ENCODE measurements at regions not wholly inside any gene's neighbourhood (a gene's known extent, or its start where the extent isn't known, plus 50 kb on each side); places are given as distances from the start of the nearest gene placed in this dataset.

- DNase-seq, result no peak
Observed at GRCh38 chr9:90007516-90008440, 403.0 kb downstream of the GADD45G start.

DNA sequence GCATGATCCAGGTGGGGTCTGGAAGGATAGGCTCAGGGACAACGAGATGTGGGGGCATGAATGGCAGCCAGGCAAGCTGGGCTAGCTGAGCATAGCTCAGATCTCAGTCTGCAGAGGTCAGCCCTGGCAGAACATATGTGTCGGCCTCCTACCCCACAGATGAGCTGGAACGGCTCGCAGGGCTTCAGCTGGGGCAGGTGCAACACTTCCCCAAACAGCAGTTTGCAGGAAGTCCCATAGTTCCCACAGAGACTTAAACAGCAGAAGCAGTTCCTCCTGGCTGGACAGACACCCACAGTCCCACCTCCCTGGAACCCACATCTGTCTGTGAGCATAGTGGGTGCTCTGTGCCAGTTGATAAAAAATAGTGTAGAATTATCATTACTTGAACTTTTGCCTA, 404.6 kb downstream of the GADD45G start:
- no peak for DNase-seq

DNA sequence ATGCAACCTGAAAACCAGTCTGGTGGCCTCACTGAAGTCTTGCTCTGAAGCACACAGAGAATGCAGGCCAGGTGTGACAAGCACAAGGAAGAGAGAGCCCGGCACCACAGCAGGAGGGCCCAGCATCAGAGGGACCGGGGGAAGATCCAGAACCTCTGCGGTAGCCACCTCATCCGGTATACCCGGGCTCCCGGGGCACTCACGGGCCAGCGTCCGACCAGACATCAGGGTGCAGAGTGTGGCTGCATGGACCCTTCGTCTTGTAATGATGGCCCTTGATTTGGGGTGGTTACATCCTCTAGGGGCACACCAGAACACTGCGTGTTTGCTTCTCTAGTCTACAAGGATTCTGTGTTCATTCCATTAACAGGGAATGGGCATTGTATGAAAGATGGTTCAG, 406.0 kb downstream of the GADD45G start:
- no peak for DNase-seq

DNA sequence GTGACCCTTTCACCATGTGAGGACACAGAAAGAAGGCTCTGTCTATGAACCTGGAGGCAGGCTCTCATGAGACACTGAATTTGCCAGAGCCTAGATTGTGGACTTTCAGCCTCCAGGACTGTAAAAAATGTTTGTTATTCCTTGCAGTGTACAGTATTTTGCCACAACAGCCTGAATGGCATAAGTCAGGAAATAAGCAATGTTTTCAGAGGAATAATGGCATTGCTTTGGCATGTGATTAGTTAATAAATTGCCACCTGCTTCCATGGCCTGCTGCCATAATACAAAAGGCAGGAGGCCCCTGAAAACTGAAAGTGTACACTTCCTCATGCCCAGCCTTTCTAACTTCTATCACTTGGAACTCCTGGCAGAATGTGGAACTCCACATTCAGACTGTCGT, 408.1 kb downstream of the GADD45G start:
- DNase-seq, result no peak

DNA sequence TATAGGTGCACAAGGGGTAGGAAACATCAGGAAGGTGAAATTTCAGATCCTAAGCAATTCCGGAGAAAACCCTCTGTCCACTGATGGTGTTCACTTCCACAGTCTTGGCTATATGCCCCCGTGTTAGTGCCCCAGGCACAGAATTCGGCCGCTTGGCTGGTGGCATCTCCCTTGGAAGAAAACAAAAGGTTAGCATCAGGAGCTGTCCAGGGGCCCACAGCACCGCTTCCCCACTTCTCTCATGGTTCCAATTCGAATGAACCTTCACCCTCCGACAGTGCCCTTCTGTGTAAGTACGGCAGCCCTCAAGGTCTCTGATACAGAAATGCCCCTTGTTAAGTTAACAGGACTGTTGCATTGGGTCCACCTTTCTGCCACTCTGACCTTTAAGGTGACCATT, 409.0 kb downstream of the GADD45G start:
- no peak for DNase-seq

GRCh38 chr9:90014421-90014820, 409.6 kb downstream of the GADD45G start:
- no peak for DNase-seq

- DNase-seq, result no peak
Observed at GRCh38 chr9:90016272-90016671, 411.5 kb downstream of the GADD45G start.

DNA sequence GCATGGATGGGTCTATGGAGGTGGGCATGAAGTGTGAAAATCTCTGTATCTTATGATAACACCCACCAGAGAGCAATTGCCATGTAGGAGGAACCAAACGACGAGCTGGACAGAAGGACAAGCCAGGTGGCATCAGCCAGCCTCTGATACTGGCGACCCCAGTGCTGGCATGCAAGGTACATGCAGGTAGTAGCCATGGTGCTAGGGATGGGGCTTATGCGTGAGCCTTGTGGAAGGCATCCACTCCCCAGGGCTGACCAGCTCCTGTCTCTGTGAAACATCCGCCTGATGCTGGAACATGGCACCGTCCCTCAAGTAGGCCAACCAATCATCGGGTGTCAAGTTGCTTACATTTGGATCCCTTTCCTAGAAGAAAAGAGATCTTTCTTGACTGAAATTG, 412.9 kb downstream of the GADD45G start:
- no peak for DNase-seq

DNA sequence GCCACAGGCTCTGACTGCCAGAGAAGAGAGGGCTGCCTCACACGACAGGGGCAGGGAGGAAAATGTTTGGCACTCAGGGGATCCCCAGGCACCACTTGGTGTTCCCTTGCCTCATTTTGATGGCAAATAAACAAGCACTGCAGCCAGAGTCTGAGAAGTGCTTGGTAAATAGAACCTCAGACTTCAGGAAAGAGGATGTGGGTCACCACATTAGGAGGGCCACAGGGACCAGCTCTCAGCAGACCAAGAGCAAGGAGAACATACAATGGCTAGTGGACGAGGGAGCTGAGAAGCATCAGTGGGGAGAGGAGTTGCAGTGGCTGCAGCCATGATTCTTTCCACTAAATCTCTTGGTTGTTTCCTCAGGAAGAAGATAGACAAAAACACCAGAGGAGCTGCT, 413.9 kb downstream of the GADD45G start:
- no peak for DNase-seq

- DNase-seq, result no peak
Observed at GRCh38 chr9:90019626-90020025, 414.8 kb downstream of the GADD45G start.

DNA sequence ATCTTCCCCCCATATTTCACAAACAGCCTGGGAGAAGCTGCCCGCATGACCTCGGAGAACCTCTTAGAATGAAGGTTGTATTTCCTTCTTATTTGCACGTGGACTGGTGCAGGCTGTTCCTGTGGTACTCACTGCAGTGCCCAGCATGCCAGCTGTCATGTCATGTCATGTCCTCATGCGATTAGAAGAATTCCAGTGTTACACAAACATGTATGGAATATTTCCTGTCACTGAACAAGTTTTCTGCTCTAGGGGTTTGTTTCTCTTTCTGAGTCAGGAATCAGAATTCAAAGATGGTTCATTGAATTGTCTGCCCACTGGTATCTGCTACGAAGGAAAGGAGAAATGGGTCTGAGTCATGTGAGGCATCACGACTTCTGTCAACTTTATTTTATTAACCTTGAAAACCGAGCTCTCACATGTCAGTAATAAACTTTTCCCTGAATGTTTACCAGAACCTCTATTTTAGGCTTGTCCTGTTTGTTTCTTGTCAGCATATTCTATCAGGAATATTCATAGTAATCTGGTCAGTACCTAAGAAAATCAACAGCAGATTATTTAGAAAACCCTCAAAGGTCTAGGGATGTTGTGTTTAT, 415.6 kb downstream of the GADD45G start:
- no peak for DNase-seq

DNA sequence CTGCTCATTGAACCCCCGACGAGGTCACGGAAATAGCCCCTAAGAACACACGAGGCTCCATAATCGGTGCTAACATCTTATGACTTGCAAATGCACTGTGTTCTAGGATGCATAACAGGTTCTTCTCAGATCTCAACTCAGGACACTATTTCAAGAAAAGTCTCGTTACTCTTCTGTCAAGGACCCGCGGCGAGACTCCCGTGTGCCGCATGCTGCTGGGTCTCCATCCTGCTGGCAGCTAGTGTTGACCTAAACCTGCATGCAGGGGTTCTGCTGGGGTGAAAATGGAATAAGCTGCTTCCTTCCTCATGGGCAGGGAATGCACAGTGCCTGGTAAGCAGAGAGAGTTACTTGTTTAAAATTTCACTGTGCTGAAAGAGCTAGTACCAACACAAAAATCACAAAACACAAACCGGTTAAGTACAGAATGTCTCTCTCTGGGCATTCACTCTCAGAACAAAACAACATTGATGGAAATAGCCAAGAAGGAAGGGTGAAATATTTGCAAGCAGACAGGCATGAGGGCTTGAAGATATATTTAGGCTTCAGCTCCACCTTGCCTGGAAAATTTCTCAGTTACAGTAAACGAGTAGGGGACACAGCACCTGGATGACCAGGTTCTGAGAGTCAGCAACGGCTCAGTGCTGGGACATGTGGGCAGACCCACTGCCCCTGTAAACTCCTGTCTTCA, 416.5 kb downstream of the GADD45G start:
- no peak for DNase-seq

GRCh38 chr9:90022474-90022873, 417.7 kb downstream of the GADD45G start:
- DNase-seq, result no peak

GRCh38 chr9:90023861-90024260, 419.0 kb downstream of the GADD45G start:
- no peak for DNase-seq

DNA sequence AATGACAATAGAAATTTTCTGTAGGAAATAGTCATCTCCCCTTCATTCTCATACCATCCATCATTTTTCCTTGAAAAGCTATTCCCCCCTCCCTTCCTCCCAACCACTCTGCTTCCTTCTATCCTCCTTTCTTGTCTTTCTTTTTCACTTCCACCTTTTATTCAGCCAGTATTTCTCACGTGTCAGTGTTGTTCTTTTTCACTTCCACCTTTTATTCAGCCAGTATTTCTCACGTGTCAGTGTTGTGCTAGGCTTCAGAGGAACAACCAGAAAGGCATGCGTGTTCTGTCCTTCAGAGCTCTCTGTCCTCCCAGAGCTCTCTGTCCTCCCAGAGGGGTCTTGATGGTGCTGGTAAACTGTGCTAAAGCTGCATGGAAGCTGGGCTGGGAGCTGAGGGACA, 419.6 kb downstream of the GADD45G start:
- no peak for DNase-seq

DNA sequence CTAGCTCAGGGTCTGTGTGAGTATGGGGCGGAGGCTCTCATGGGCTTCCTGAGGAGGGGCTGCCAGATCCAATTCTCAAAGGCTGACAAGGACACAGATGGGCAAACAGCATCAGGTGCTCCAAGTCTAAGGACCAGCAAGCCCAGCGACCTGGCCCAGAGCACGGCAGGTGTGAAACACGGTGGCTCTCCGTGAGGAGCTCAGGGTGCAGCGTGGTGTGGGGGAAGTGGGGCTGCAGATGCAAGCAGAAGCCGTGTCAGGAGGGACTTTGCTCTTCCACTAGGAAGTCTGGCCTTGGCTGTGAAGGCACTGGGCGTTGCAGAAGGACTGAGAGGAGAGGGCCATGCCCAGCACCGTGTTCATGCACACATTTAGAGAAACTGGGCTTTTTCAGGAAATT, 420.0 kb downstream of the GADD45G start:
- no peak for DNase-seq

GRCh38 chr9:90025816-90026215, 421.0 kb downstream of the GADD45G start:
- DNase-seq, result no peak

DNA sequence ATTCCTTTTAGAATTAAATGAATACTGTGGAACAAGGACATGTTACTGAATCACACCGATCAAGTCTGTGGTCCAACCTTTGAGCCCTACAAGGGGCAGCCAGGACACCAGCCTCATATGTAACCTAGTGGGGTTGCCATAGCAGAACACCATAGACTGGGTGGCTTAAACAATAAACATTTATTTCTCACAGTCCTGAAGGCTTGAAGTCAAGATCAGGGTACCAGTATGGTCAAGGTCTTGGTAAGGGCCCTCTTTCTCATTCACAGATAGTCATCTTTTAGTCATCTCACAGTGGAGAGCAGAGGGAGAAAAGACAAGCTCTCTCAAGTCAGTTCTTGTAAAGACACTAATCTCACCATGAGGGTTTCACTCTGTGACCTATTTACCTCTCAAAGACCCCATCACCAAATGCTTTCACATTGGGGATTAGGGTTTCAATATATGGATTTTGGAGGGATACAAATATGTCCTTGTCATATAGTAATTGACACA, 422.5 kb downstream of the GADD45G start:
- DNase-seq, result no peak

DNA sequence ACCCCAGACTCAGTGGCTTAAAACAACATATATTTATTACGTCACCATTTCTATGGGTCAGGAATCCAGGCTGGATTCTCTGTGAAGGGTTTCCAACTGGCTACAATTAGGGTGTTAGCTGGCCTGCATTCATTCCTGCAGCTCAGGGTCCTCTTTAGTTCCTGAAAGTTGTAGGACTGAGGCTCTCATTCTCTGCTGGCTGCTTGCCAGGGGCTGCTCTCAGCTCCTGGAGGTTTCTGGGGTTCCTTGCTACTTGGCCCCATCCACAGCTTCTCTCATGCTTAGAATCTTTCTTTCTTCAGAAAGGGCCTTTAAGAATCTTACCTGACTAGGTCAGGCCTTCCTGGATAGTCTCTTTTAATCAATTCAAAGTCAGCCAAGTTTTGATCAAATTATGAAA, 424.6 kb downstream of the GADD45G start:
- no peak for DNase-seq

- no peak for DNase-seq
Observed at GRCh38 chr9:90029996-90030395, 425.2 kb downstream of the GADD45G start.

- DNase-seq, result no peak
Observed at GRCh38 chr9:90032296-90033027, 427.6 kb downstream of the GADD45G start.

DNA sequence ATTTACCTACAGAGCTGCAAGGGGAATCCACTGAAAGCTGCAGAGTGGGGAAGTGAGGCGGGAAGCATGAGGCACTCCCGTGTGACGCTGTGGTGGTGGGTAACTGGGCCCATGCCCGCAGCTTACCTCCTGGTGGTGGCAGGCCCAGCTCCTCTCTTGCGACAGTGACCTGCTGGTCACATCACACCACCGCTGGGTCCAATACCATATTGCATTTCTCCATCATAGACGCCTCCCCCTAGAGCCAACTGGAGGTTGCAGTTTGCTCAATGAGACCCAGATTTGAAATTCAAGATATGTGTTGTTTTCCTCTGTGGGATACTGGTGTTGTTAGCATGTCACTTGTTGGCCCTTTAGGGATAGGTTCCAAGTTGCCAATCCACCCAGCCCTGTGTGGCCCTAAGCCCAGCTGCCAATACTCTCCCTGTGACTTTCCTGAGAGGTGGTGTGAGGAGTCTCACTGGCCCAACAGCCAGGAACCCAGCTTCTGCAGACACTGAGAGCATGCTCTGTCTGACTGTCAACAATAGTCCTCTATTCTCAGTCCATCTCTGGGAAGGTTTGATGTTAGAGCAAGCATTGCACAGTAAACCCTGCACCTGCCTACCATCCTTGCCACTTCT, 428.3 kb downstream of the GADD45G start:
- DNase-seq, result no peak
